Large intestine (tissue), 3 donors: ENCODE measurements at regions not wholly inside any gene's neighbourhood (a gene's known extent, or its start where the extent isn't known, plus 50 kb on each side); places are given as distances from the start of the nearest gene placed in this dataset.

Source experiments
- DNase-seq, 2 donors: peaks; one replicate each; pipeline versions ENCODE4 v3.0.0 to v3.0.0-alpha.2; 2013
- H3K27ac ChIP-seq: one replicate; pipeline ENCODE4 v1.5.1; 2013; ENCODE audit warnings: low read length
- H3K27me3 ChIP-seq: 2 replicates; pipeline ENCODE4 v1.6.1; 2013; ENCODE audit warnings: low read length; ENCODE audit not compliant: control insufficient read depth, insufficient read depth
- H3K36me3 ChIP-seq: 2 replicates; pipeline ENCODE4 v1.6.1; 2013; ENCODE audit warnings: low read length; ENCODE audit not compliant: control insufficient read depth, insufficient read depth
- H3K4me1 ChIP-seq: one replicate; pipeline ENCODE4 v1.6.1; 2013; ENCODE audit warnings: low read length; ENCODE audit not compliant: control insufficient read depth, insufficient read depth
- H3K4me3 ChIP-seq: one replicate; pipeline ENCODE4 v1.5.1; 2013; ENCODE audit warnings: low read length
- H3K9me3 ChIP-seq: one replicate; pipeline ENCODE4 v1.6.1; 2013; ENCODE audit warnings: mild to moderate bottlenecking, low read depth, low read length, moderate library complexity; ENCODE audit not compliant: control insufficient read depth
- WGBS: methylation state at CpG from one replicate; pipeline ENCODE4 v1.1.5; 2013; ENCODE audit warnings: low lambda C conversion rate; ENCODE audit not compliant: insufficient coverage; 5-methylcytosine and 5-hydroxymethylcytosine counted together

DNA sequence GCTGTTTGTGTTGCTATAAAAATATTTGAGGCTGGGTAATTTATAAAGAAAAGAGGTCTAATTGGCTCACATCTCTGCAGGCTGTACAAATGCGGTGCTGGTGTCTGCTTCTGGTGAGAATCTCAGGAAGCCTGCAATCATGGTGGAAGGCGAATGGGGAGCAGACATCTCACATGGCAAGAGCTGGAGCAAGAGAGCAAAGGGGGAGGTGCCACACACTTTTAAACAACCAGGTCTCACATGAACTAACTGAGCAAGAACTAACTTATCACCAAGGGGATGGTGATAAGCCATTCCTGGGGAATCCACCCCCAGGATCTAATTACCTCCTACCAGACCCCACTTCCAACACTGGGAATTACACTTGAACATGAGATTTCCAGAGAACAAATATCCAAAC lies 300.7 kb upstream of the MDGA2 start:
- no peaks in the 10 kb centered on the region for H3K9me3 ChIP-seq
- H3K36me3 ChIP-seq: no peaks in the 10 kb centered on the region
- DNase-seq: no peak
- H3K4me3 ChIP-seq: no peak overlapping the region
- no peak overlapping the region for H3K27ac ChIP-seq
- no peaks in the 10 kb centered on the region for H3K4me1 ChIP-seq
- no CpG with 5 or more reads among the region's 2 CpGs for WGBS
- no peaks in the 10 kb centered on the region for H3K27me3 ChIP-seq

- no peaks in the 10 kb centered on the region for H3K9me3 ChIP-seq
- DNase-seq: no peak
- no CpG with 5 or more reads among the region's 2 CpGs for WGBS
These were observed 290.8 kb upstream of the MDGA2 start for GRCh38 chr14:47966076-47966810.

GRCh38 chr14:47961634-47962033 lies 286.2 kb upstream of the MDGA2 start:
- H3K36me3 ChIP-seq: no peaks in the 10 kb centered on the region
- no peak overlapping the region for H3K4me3 ChIP-seq
- H3K27ac ChIP-seq: no peak overlapping the region
- no peak for DNase-seq
- H3K9me3 ChIP-seq: no peaks in the 10 kb centered on the region
- no peaks in the 10 kb centered on the region for H3K4me1 ChIP-seq
- no CpG with 5 or more reads among the region's 3 CpGs for WGBS
- H3K27me3 ChIP-seq: no peaks in the 10 kb centered on the region

More at GRCh38 chr14:47966076-47966810, 290.8 kb upstream of the MDGA2 start:
- Histone ChIP-seq H3K27me3 (no peaks in the 10 kb centered on the region), H3K4me3 (no peak overlapping the region), H3K27ac (no peak overlapping the region), H3K4me1 (no peaks in the 10 kb centered on the region), H3K36me3 (no peaks in the 10 kb centered on the region)

DNA sequence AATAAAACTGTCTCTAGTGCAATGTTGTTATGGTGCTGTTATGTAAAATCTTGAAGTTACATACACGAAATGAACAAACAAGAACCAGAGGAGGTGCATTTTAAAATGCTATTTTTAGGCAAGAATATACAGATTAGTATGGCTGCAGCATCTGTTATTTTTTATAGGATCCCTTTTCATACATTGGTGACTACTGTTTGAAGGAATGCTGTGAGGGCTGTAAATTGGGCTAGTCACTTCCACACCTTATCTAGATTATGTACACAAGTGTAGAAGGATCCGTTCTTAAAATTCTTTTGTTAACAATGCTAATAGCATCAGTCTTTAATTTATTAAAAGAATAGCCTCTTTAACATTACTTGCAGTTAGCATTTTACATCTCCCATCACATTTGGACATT lies 284.3 kb upstream of the MDGA2 start:
- no peak for DNase-seq
- Histone ChIP-seq H3K36me3 (no peaks in the 10 kb centered on the region), H3K9me3 (no peaks in the 10 kb centered on the region), H3K27me3 (no peaks in the 10 kb centered on the region), H3K27ac (no peak overlapping the region), H3K4me1 (no peaks in the 10 kb centered on the region), H3K4me3 (no peak overlapping the region)
- no CpG with 5 or more reads among the region's 2 CpGs for WGBS

- no peak overlapping the region for H3K4me3 ChIP-seq
- no peaks in the 10 kb centered on the region for H3K9me3 ChIP-seq
- H3K27ac ChIP-seq: no peak overlapping the region
- no peaks in the 10 kb centered on the region for H3K27me3 ChIP-seq
- DNase-seq: peak in 1 of 2 donors; percentile 1
- H3K4me1 ChIP-seq: no peaks in the 10 kb centered on the region
- H3K36me3 ChIP-seq: no peaks in the 10 kb centered on the region
- no CpG with 5 or more reads among the region's 6 CpGs for WGBS
These were observed 273.6 kb upstream of the MDGA2 start for GRCh38 chr14:47949006-47949405.

DNA sequence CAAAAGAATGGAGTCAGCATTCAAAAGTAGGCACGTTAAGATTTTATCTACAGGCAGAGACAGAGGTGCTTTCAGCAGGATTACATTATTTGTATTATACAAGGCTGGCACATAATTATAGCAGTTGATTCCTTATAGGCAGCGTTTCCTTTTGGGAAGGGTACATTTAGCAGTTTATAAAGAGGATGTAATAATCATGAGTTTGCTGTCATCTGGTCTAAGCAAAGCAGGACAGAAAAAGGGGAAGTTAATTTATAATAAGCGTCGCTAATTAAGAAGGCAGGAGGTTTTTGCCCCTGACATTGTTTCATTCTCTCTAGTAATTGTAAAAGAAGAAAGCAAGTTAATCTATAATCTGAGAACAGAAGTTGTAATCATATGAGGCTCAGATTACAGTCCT lies 259.9 kb upstream of the MDGA2 start:
- H3K27ac ChIP-seq: no peak overlapping the region
- no peak for DNase-seq
- H3K9me3 ChIP-seq: no peaks in the 10 kb centered on the region
- 40% methylated on average over 2 of the region's 4 CpGs for WGBS
- no peaks in the 10 kb centered on the region for H3K36me3 ChIP-seq
- H3K4me1 ChIP-seq: no peaks in the 10 kb centered on the region
- no peak overlapping the region for H3K4me3 ChIP-seq
- no peaks in the 10 kb centered on the region for H3K27me3 ChIP-seq

DNA sequence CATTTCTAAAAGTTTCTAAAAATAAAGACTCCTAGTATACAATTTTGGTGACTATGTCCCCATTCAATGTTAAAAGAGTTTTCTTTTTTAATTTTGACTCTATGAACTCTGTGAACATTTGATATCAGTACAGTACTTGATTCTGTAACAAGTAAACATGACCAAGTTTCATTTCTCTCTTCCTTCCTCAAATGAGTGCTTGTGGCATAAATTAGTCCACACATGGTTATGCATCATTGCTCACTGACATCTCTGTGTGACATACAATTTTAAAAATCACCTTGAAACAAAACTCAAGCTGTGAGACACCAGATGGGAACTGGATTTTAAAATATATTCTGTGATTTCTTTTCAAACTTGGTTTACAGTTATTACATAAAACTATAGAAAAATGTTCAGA lies 253.9 kb upstream of the MDGA2 start:
- Histone ChIP-seq H3K27me3 (no peaks in the 10 kb centered on the region), H3K4me3 (no peak overlapping the region), H3K36me3 (no peaks in the 10 kb centered on the region), H3K4me1 (no peaks in the 10 kb centered on the region), H3K27ac (no peak overlapping the region), H3K9me3 (no peaks in the 10 kb centered on the region)
- no peak for DNase-seq

GRCh38 chr14:47921133-47921532 lies 245.7 kb upstream of the MDGA2 start:
- 75% methylated on average over 1 of the region's 1 CpG for WGBS

GRCh38 chr14:47919997-47920396 lies 244.6 kb upstream of the MDGA2 start:
- Histone ChIP-seq H3K27ac (no peak overlapping the region), H3K9me3 (peaks cover 3% of the 10 kb centered on the region), H3K27me3 (no peaks in the 10 kb centered on the region), H3K4me1 (no peaks in the 10 kb centered on the region), H3K4me3 (no peak overlapping the region), H3K36me3 (no peaks in the 10 kb centered on the region)
- no peak for DNase-seq
- no CpG with 5 or more reads among the region's 6 CpGs for WGBS

More at GRCh38 chr14:47921133-47921532, 245.7 kb upstream of the MDGA2 start:
- Histone ChIP-seq H3K4me3 (no peak overlapping the region), H3K27ac (no peak overlapping the region), H3K36me3 (no peaks in the 10 kb centered on the region), H3K4me1 (no peaks in the 10 kb centered on the region), H3K27me3 (no peaks in the 10 kb centered on the region), H3K9me3 (peaks cover 3% of the 10 kb centered on the region)
- DNase-seq: no peak

- no CpG with 5 or more reads among the region's 8 CpGs for WGBS
- H3K9me3 ChIP-seq: peaks cover 3% of the 10 kb centered on the region
- H3K36me3 ChIP-seq: no peaks in the 10 kb centered on the region
- H3K27ac ChIP-seq: no peak overlapping the region
- H3K4me3 ChIP-seq: no peak overlapping the region
- no peaks in the 10 kb centered on the region for H3K4me1 ChIP-seq
- DNase-seq: no peak
- H3K27me3 ChIP-seq: no peaks in the 10 kb centered on the region
These were observed 244.0 kb upstream of the MDGA2 start for GRCh38 chr14:47919334-47919846.

DNA sequence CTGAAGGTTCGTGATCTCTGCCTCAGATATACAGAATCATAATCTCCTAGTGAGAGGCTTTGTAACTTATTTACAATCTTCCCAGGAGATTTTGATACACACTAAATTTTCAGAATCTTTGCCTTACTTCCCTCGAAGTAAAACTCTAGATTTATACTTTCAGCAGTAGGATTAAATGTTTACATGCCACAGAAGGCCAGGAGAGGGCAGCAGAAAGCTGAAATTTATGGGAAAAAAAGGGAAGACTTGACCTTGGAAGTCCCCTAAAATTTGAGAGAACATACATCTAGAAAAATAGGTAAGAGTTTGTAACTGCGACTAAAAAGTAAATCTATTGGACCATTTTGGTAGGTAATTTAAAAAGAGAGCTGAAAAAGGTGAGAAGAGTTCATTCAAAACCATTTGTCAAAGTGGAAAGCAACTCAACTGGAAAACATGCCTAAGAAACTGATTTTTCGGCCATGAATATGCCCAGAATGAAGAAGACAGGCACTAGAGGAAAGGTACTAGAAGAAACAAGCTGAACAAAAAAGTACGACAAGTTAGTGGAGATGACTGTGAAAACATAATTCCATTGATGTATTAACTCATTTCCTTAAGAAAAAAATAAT lies 242.0 kb upstream of the MDGA2 start:
- peak in 1 of 2 donors; percentile 2 for DNase-seq
- Histone ChIP-seq H3K4me1 (no peaks in the 10 kb centered on the region), H3K27me3 (no peaks in the 10 kb centered on the region), H3K9me3 (no peaks in the 10 kb centered on the region), H3K4me3 (no peak overlapping the region), H3K27ac (no peak overlapping the region), H3K36me3 (no peaks in the 10 kb centered on the region)
- 73% methylated on average over 3 of the region's 5 CpGs for WGBS
